Epithelial cell of esophagus (primary cell): ENCODE measurements at regions not wholly inside any gene's neighbourhood (a gene's known extent, or its start where the extent isn't known, plus 50 kb on each side); places are given as distances from the start of the nearest gene placed in this dataset.

Experiments
- DNase-seq: peaks from one replicate; pipeline ENCODE4 v3.0.0; 2010; ENCODE audit warnings: low read depth
- H3K4me3 ChIP-seq: 2 replicates; pipeline ENCODE4 v1.5.1; 2011; ENCODE audit warnings: mild to moderate bottlenecking, low read length, control low read depth
- CTCF ChIP-seq: IDR thresholded peaks from 2 replicates; pipeline ENCODE4 v1.5.1; 2011; ENCODE audit warnings: low read depth, mild to moderate bottlenecking, low read length, control low read depth, inconsistent platforms; ENCODE audit not compliant: insufficient read depth; ENCODE audit errors: missing control alignments

- peak; percentile 24 for DNase-seq
- no peak for TF ChIP-seq CTCF
- H3K4me3 ChIP-seq: no peak overlapping the region
These were observed 518.1 kb downstream of the TRHDE start for GRCh38 chr12:72790273-72790672.

- no peak for DNase-seq
- no peak for TF ChIP-seq CTCF
- no peak overlapping the region for H3K4me3 ChIP-seq
These were observed 520.7 kb downstream of the TRHDE start for GRCh38 chr12:72792889-72793288.

- H3K4me3 ChIP-seq: no peak overlapping the region
- no peak for TF ChIP-seq CTCF
- DNase-seq: no peak
These were observed 521.6 kb downstream of the TRHDE start for GRCh38 chr12:72793796-72794195.

- no peak overlapping the region for H3K4me3 ChIP-seq
- no peak for TF ChIP-seq CTCF
- DNase-seq: no peak
These were observed 543.3 kb downstream of the TRHDE start for GRCh38 chr12:72815421-72815820.

GRCh38 chr12:72828662-72829324, 556.6 kb downstream of the TRHDE start:
- DNase-seq: no peak
- TF ChIP-seq CTCF: no peak

GRCh38 chr12:72829838-72830237, 557.7 kb downstream of the TRHDE start:
- H3K4me3 ChIP-seq: no peak overlapping the region
- DNase-seq: no peak
- no peak for TF ChIP-seq CTCF

More at GRCh38 chr12:72828662-72829324, 556.6 kb downstream of the TRHDE start:
- H3K4me3 ChIP-seq: no peak overlapping the region

GRCh38 chr12:72832024-72832423, 559.9 kb downstream of the TRHDE start:
- no peak for DNase-seq
- H3K4me3 ChIP-seq: no peak overlapping the region
- TF ChIP-seq CTCF: no peak
